Esophagus squamous epithelium (tissue), 4 donors: ENCODE measurements at regions not wholly inside any gene's neighbourhood (a gene's known extent, or its start where the extent isn't known, plus 50 kb on each side); places are given as distances from the start of the nearest gene placed in this dataset.

Experiments used
- CTCF ChIP-seq, 6 experiments: fragments of 450-650 bp in 4 of 6; fragments of 200-600 bp in 2 of 6; sonication (generic) in 2 of 6; IDR thresholded peaks; one replicate each; pipeline ENCODE4 v1.5.1; 2016 to 2019; ENCODE audit warnings: antibody characterized with exemption in 6 of 6, mild to moderate bottlenecking in 4 of 6, moderate library complexity in 4 of 6
- POLR2A ChIP-seq, 4 donors: fragments of 450-650 bp; IDR thresholded peaks; one replicate each; pipeline ENCODE4 v1.6.1; 2017; ENCODE audit warnings: antibody characterized with exemption in 4 of 4, mild to moderate bottlenecking in 4 of 4, moderate library complexity in 3 of 4

- TF ChIP-seq CTCF (IDR thresholded peaks at IDR 0.05) (no peak), POLR2A (IDR thresholded peaks at IDR 0.05) (no peak)
Observed at GRCh38 chr2:157122776-157123175, 134.7 kb upstream of the GALNT5 start.
